ENCODE measurements at regions not wholly inside any gene's neighbourhood (a gene's known extent, or its start where the extent isn't known, plus 50 kb on each side); places are given as distances from the start of the nearest gene placed in this dataset.

GRCh38 chr2:37564356-37564755 is 107.1 kb downstream of the CDC42EP3 start:
- TF ChIP-seq, protein P1, sequence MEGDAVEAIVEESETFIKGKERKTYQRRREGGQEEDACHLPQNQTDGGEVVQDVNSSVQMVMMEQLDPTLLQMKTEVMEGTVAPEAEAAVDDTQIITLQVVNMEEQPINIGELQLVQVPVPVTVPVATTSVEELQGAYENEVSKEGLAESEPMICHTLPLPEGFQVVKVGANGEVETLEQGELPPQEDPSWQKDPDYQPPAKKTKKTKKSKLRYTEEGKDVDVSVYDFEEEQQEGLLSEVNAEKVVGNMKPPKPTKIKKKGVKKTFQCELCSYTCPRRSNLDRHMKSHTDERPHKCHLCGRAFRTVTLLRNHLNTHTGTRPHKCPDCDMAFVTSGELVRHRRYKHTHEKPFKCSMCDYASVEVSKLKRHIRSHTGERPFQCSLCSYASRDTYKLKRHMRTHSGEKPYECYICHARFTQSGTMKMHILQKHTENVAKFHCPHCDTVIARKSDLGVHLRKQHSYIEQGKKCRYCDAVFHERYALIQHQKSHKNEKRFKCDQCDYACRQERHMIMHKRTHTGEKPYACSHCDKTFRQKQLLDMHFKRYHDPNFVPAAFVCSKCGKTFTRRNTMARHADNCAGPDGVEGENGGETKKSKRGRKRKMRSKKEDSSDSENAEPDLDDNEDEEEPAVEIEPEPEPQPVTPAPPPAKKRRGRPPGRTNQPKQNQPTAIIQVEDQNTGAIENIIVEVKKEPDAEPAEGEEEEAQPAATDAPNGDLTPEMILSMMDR (IDR thresholded peaks at IDR 0.05) = no peak
- TF ChIP-seq POLR2A (IDR thresholded peaks at IDR 0.05) (no peak), POLR2AphosphoS5 (IDR thresholded peaks at IDR 0.05) (no peak), EP300 (IDR thresholded peaks at IDR 0.05; ENCODE audit: low read depth) (no peak)

Measured in transverse colon (tissue), 4 donors.